B cell (primary cell): ENCODE measurements at regions not wholly inside any gene's neighbourhood (a gene's known extent, or its start where the extent isn't known, plus 50 kb on each side); places are given as distances from the start of the nearest gene placed in this dataset.

Experiments used
- ATAC-seq: fragments of 200-7000 bp; cut with Tn5 transposase; one replicate; pipeline ENCODE4 v1.10.0; 2021; ENCODE audit warnings: low read depth, mild to moderate bottlenecking, moderate number of reproducible peaks, moderate library complexity
- CTCF ChIA-PET: fragments of 350-600 bp; sonication (Branson Sonifier 250); formaldehyde crosslinking; loops from one replicate; lab custom pipeline; 2021; ENCODE audit warnings: antibody characterized with exemption, inconsistent platforms; lab: Charles Lee
- POLR2A ChIA-PET: fragments of 350-600 bp; sonication (Branson Sonifier 250); formaldehyde crosslinking; loops from one replicate; lab custom pipeline; 2021; ENCODE audit warnings: antibody characterized with exemption; lab: Charles Lee
- DNase-seq: peaks from one replicate; pipeline ENCODE4 v3.0.0; 2013
- H2AFZ ChIP-seq: 2 replicates; pipeline ENCODE4 v1.6.1; 2012; ENCODE audit warnings: mild to moderate bottlenecking, low read depth, low read length; ENCODE audit not compliant: insufficient read depth, poor library complexity, severe bottlenecking
- H3K27ac ChIP-seq, 2 donors: 1 replicate in 1 of 2; 2 replicates in 1 of 2; pipeline ENCODE4 v1.5.1; 2012 to 2013; ENCODE audit warnings: low read length in 2 of 2, mild to moderate bottlenecking in 2 of 2, moderate library complexity in 1 of 2
- H3K27me3 ChIP-seq, 4 experiments: fragments of 200-600 bp in 1 of 4; sonication (generic) in 1 of 4; replicated peaks in 1 of 4; 1 replicate in 2 of 4; 2 replicates in 2 of 4; pipeline versions ENCODE4 v1.6.1 to v1.7.0; 2013 to 2016; ENCODE audit warnings: low read length in 3 of 4, mild to moderate bottlenecking in 2 of 4, mixed read lengths in 1 of 4, moderate library complexity in 1 of 4; ENCODE audit not compliant: insufficient read depth in 4 of 4, control insufficient read depth in 3 of 4; ENCODE audit errors: control extremely low read depth in 1 of 4
- H3K36me3 ChIP-seq, 2 experiments: replicated peaks in 1 of 2; 1 replicate in 1 of 2; 2 replicates in 1 of 2; pipeline versions ENCODE4 v1.6.1 to v1.7.1; 2013; ENCODE audit warnings: low read length in 1 of 2; ENCODE audit not compliant: insufficient read depth in 2 of 2, control insufficient read depth in 1 of 2; ENCODE audit errors: control extremely low read depth in 1 of 2, extremely low read depth in 1 of 2
- H3K4me1 ChIP-seq, 2 donors: fragments of 200-600 bp in 1 of 2; sonication (generic) in 1 of 2; 1 replicate in 1 of 2; 2 replicates in 1 of 2; pipeline versions ENCODE4 v1.5.1 to v1.6.1; 2013 to 2017; ENCODE audit warnings: low read length in 2 of 2; ENCODE audit not compliant: control insufficient read depth in 2 of 2, insufficient read depth in 2 of 2
- H3K4me2 ChIP-seq: replicated peaks from 2 replicates; pipeline ENCODE3; 2012; ENCODE audit warnings: mild to moderate bottlenecking, low read depth, low read length; ENCODE audit not compliant: poor library complexity, severe bottlenecking
- H3K4me3 ChIP-seq, 5 experiments: fragments of 200-600 bp in 1 of 5; sonication (generic) in 1 of 5; 1 replicate in 3 of 5; 2 replicates in 2 of 5; pipeline versions ENCODE4 v1.5.1 to v1.7.0; 2011 to 2016; ENCODE audit warnings: low read length in 4 of 5, mild to moderate bottlenecking in 4 of 5, low read depth in 2 of 5, control low read depth in 1 of 5, moderate library complexity in 1 of 5; ENCODE audit not compliant: insufficient read depth in 1 of 5; ENCODE audit errors: control extremely low read depth in 1 of 5, extremely low read depth in 1 of 5
- H3K79me2 ChIP-seq: fragments of 200-600 bp; sonication (generic); one replicate; pipeline ENCODE4 v1.6.0; 2016; ENCODE audit warnings: low read length; ENCODE audit not compliant: control insufficient read depth, insufficient read depth
- H3K9ac ChIP-seq: fragments of 200-600 bp; sonication (generic); 2 replicates; pipeline ENCODE4 v1.6.1; 2017; ENCODE audit warnings: mild to moderate bottlenecking, low read length, moderate library complexity
- H3K9me3 ChIP-seq, 3 donors: one replicate each; pipeline versions ENCODE4 v1.6.1 to v1.7.1; 2013; ENCODE audit warnings: low read length in 2 of 3; ENCODE audit not compliant: control insufficient read depth in 2 of 3, insufficient read depth in 1 of 3; ENCODE audit errors: control extremely low read depth in 1 of 3
- H4K20me1 ChIP-seq: 2 replicates; pipeline ENCODE4 v1.6.0; 2012; ENCODE audit warnings: mild to moderate bottlenecking, low read length; ENCODE audit not compliant: insufficient read depth, control insufficient read depth, poor library complexity, severe bottlenecking
- H3K27ac Mint-ChIP-seq: one replicate; pipeline ENCODE4 v1.8.0; 2021; ENCODE audit warnings: mixed read lengths
- H3K27me3 Mint-ChIP-seq: one replicate; pipeline ENCODE4 v1.8.0; 2021; ENCODE audit warnings: mixed read lengths
- H3K4me1 Mint-ChIP-seq: one replicate; pipeline ENCODE4 v1.8.0; 2021; ENCODE audit warnings: mixed read lengths
- H3K4me3 Mint-ChIP-seq: one replicate; pipeline ENCODE4 v1.8.0; 2021; ENCODE audit warnings: mixed read lengths
- H3K9me3 Mint-ChIP-seq: one replicate; pipeline ENCODE4 v1.8.0; 2022; ENCODE audit warnings: mixed read lengths; ENCODE audit not compliant: insufficient read depth
- CTCF ChIP-seq: fragments of 200-600 bp; IDR thresholded peaks from one replicate; pipeline ENCODE4 v1.8.0; 2022; ENCODE audit warnings: antibody characterized with exemption, mild to moderate bottlenecking
- EZH2 ChIP-seq: IDR thresholded peaks from 2 replicates; pipeline ENCODE4 v1.6.1; 2012; ENCODE audit warnings: borderline replicate concordance, low read depth, mild to moderate bottlenecking, moderate library complexity, low read length; ENCODE audit not compliant: insufficient read depth, poor library complexity, severe bottlenecking
- WGBS: methylation state at CpG from one replicate; pipeline ENCODE4 v1.1.5; 2013; ENCODE audit warnings: missing lambda C conversion rate; ENCODE audit not compliant: insufficient coverage; 5-methylcytosine and 5-hydroxymethylcytosine counted together
- intact Hi-C: fragments of 100-400 bp; cut with micrococcal nuclease; formaldehyde crosslinking; loops from one replicate; pipeline ENCODE4 v1.10.0; 2022

- no peak overlapping the region for H2AFZ ChIP-seq
- no peak overlapping the region for H3K4me2 ChIP-seq
- Mint-ChIP-seq H3K27me3 (peaks cover 4% of the 10 kb centered on the region), H3K4me1 (no peaks in the 10 kb centered on the region), H3K4me3 (no peak overlapping the region), H3K9me3 (no peaks in the 10 kb centered on the region), H3K27ac (no peak overlapping the region)
- TF ChIP-seq CTCF (no peak), EZH2 (no peak)
- no peak overlapping the region for H3K27ac ChIP-seq
- intact Hi-C loops, result no loop called here
- no peak overlapping the region for H3K9ac ChIP-seq
- H3K27me3 ChIP-seq, result peaks cover 0 to 4% (median 0%) of the 10 kb centered on the region in 4 experiments
- WGBS, result 86% methylated on average over 1 of the region's 2 CpGs
- H3K4me1 ChIP-seq, result no peaks in the 10 kb centered on the region
- no peaks in the 10 kb centered on the region for H3K79me2 ChIP-seq
- CTCF ChIA-PET, result no interaction called here
- DNase-seq, result no peak
- no peak overlapping the region for H3K4me3 ChIP-seq
- H3K36me3 ChIP-seq, result no peaks in the 10 kb centered on the region
- H4K20me1 ChIP-seq, result no peaks in the 10 kb centered on the region
- POLR2A ChIA-PET, result no interaction called here
- ATAC-seq, result no peak
- peaks cover 0 to 2% (median 0%) of the 10 kb centered on the region in 3 donors for H3K9me3 ChIP-seq
Measured at GRCh38 chr1:164926107-164926506, 367.1 kb downstream of the PBX1 start.

DNA sequence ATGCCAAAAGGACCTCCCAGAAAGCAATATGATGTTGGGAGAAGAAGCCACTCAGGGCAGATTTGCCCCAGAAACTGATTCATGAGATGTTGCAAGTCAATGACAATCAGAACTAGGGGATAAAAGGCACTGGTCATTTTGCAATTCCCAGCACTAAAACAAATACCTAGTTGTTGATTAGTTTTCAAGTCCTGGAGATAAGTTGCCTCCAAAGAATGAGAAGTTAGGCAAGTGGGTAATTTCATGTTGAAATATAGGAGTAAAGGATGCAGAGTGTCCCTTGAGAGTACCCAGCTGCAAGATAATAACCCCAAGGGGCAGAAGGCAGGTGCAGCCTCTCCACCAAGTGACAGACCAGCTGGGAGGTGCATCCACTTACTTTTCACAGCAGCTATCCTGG, 363.6 kb downstream of the PBX1 start:
- ChIA-PET POLR2A (no interaction called here), CTCF (no interaction called here)
- Histone ChIP-seq H3K79me2 (no peaks in the 10 kb centered on the region), H3K4me2 (no peak overlapping the region), H3K4me1 (no peaks in the 10 kb centered on the region), H3K9ac (no peak overlapping the region), H3K27me3 (peaks cover 0 to 4% (median 0%) of the 10 kb centered on the region in 4 experiments), H3K36me3 (no peaks in the 10 kb centered on the region), H2AFZ (no peak overlapping the region), H3K27ac (no peak overlapping the region), H4K20me1 (no peaks in the 10 kb centered on the region), H3K9me3 (no peaks in the 10 kb centered on the region), H3K4me3 (no peak overlapping the region)
- Mint-ChIP-seq H3K4me1 (no peaks in the 10 kb centered on the region), H3K27ac (no peak overlapping the region), H3K27me3 (peaks cover 4% of the 10 kb centered on the region), H3K4me3 (no peak overlapping the region), H3K9me3 (no peaks in the 10 kb centered on the region)
- no peak for TF ChIP-seq EZH2
- TF ChIP-seq CTCF, result no peak
- intact Hi-C loops, result no loop called here
- ATAC-seq (no peak), DNase-seq (no peak)
